Endometrium (tissue), 2 donors: ENCODE measurements at regions not wholly inside any gene's neighbourhood (a gene's known extent, or its start where the extent isn't known, plus 50 kb on each side); places are given as distances from the start of the nearest gene placed in this dataset.
"Not testable (repeated sequence)": the region's sequence is repeated elsewhere in the genome, so short reads cannot be mapped to it uniquely, and the experiment has no call there.

Experiments
- FAIRE-seq: peaks from 2 replicates; lab custom pipeline; 2012; peaks lifted over from hg19 to GRCh38; lab: Jason Lieb, UNC
- donor health status: control.
- donor health status: control.

DNA sequence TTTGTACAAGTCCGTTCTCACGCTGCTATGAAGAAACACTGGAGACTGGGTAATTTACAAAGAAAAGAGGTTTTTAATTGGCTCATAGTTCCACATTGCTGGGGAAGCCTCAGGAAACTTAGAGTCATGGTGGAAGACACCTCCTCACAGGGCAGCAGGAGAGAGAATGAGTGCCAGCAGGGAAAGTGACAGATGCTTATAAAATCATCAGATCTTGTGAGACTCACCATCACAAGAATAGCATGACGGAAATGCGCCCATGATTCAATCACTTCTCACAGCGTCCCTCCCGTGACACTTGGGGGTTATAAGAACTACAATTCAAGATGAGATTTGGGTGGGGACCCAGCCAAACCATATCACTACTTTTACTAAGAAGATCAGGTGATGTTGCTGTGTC, 285.8 kb downstream of the TMX3 start:
- FAIRE-seq, result no peak

GRCh38 chr18:68428661-68429060, 286.2 kb downstream of the TMX3 start:
- no peak for FAIRE-seq

- no peak for FAIRE-seq
Observed at GRCh38 chr18:68427951-68428401, 286.9 kb downstream of the TMX3 start.

GRCh38 chr18:68426731-68427315, 288.1 kb downstream of the TMX3 start:
- FAIRE-seq, result no peak

DNA sequence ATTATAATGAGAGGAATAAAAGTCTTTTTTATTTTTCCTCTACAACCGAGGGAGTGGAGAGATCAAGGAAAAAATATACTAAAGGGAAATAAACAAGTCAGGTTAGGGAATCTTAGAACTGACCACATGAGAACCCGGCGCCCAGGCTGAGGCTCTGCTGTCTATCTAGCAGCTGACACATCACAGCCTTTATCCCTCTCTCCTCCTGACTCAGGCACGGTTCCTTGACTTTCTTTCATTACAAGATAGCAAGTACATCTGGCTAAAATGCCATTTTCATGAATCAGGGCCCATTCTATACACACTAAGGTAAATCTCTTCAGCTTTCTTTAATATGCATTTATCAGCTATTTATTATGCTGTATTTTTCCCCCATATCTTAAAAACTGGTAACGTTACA, 296.0 kb downstream of the TMX3 start:
- FAIRE-seq, result no peak

GRCh38 chr18:68418226-68418868, 296.6 kb downstream of the TMX3 start:
- FAIRE-seq, result no peak

GRCh38 chr18:68417826-68418225, 297.1 kb downstream of the TMX3 start:
- no peak for FAIRE-seq

GRCh38 chr18:68417166-68417799, 297.6 kb downstream of the TMX3 start:
- FAIRE-seq, result no peak

GRCh38 chr18:68414407-68414806, 300.5 kb downstream of the TMX3 start:
- no peak for FAIRE-seq

- FAIRE-seq, result no peak
Observed at GRCh38 chr18:68409576-68409975, 305.3 kb downstream of the TMX3 start.

- FAIRE-seq, result no peak
Observed at GRCh38 chr18:68406761-68407160, 308.1 kb downstream of the TMX3 start.

DNA sequence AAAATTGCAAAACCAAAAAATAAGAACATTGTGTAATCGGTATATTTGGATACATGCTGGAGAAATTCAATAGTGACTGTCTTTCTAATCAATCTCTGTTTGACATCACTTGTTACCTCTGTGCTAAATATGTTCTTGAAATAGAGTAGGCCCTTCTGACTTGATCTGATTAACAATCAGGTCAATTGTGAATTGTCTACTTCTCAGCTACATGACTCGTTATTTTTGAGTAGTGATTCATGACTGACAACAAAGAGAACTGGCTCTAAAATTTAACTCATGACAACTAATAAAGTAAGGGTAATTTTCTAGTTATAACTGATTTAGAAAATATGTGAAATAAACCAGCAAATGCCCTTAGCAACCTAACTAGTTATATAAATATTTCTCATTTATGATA, 312.1 kb downstream of the TMX3 start:
- FAIRE-seq, result no peak

DNA sequence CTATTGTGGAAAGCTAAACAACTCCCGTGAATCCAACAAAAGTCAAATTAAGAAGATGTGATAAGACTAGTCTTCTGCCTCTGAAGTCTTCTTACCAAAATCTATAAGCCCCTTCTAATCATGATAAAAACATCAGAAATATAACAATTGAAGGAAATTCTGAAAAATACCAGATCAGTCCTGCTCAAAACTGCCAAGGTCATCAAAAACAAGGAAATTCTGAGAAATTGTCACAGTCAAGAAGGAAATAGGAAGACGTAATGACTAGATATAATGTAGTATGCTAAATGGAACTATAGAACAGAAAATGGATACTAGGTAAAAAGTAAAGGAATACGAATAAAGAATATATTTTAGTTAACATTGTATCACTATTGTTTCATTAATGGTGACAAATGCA, 314.0 kb downstream of the TMX3 start:
- FAIRE-seq, result no peak

DNA sequence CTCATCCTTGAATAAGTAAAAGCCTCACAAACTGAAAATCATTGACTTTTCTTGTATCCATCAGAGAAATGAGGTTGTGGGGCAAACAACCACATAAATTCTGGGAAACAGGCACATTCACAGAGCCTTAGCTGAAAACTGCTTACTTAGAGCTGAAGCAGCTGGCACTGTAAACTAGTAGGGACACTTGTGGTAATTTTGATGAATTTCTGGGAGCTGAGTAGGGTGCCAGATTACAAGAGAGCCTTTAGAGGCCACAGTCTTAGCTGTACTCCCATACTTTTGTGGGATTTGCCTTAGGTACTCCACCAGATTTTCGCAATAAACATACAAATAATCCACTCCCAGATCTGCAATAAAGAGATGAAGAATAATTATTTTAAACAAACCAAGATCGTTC, 315.2 kb downstream of the TMX3 start:
- no peak for FAIRE-seq

GRCh38 chr18:68397241-68398035, 317.5 kb downstream of the TMX3 start:
- no peak for FAIRE-seq

DNA sequence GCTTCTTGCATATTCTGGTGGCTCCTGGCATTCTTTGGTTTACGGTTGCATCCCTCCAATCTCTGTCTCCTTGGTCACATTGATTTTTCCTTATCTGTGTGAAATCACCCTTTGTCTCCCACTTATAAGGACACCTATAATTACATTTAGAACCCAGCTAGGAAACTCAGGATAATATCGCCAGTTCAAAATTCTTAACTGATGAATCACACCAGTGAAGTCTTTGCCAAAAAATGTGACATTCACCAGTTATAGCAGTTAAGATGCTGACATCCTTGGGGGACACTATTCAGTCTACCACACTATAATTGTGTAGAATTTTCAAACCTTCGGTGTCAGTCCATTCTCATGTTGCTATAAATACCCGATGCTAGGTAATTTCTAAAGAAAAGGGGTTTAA, 320.2 kb downstream of the TMX3 start:
- FAIRE-seq, result no peak

GRCh38 chr18:68391801-68392200, 323.1 kb downstream of the TMX3 start:
- FAIRE-seq, result no peak

DNA sequence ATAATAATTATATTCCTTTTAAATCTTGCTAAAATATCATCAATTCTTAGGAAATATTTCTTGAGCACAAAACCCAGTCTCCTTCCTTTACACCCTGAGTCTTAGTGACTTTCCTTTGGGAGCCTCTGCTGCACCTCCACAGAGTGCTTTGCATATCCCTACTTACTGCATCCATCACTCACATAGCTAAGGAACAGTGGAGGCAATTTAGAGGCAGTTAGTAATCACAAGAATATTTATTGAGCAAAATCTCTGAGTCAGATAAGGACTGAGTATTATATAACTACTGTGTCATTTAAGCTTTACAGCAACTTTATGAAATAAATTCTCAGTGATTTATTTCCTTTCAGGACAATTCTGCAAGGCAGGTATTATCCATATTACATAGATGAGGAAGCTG, 327.7 kb downstream of the TMX3 start:
- no peak for FAIRE-seq

- not testable (repeated sequence) for FAIRE-seq
Observed at GRCh38 chr18:68383979-68384378, 330.9 kb downstream of the TMX3 start.

DNA sequence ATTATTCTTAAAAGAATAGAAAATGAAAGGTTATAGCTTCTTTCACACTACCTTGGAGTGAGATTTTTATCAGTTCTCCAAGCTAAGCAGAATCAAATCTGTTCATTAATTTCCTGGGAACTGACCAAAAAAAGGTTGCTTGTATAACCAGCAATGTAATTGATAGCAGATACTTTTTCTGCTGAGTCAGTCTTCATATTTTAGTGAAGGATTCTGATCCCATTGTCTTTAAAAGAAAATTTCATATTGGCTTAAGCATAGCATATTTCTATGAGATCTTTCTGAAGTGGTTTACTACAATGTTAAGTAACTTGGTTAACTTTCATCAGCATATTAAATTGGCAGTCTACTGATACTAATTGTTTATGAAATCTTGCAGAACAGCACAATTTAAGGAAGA, 338.0 kb downstream of the TMX3 start:
- FAIRE-seq, result no peak

- no peak for FAIRE-seq
Observed at GRCh38 chr18:68362907-68363306, 352.0 kb downstream of the TMX3 start.

- FAIRE-seq, result no peak
Observed at GRCh38 chr18:68355637-68356036, 359.3 kb downstream of the TMX3 start.

DNA sequence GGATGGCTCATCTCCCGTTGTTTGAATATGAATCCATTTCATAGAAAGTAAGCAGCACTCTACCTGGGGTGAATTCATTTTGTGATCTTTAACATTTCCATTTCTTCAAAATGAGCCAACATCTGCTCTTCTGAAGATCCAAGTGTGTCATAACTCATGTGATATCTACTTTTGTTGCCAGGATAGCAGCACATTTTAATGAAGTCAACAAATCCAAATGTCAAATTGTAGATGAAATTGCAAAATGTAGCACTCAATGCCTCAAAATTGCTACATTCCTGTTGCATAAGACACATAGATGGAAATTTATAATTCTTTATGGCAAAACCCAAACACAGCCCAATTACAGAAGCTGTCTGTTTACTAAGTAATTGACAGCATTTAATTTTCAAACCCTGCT, 360.7 kb downstream of the TMX3 start:
- FAIRE-seq, result no peak
